Right lobe of liver (tissue), 6 donors: ENCODE measurements at regions not wholly inside any gene's neighbourhood (a gene's known extent, or its start where the extent isn't known, plus 50 kb on each side); places are given as distances from the start of the nearest gene placed in this dataset.

Experiments
- ATAC-seq, 4 donors: fragments of 200-7000 bp; cut with Tn5 transposase; one replicate each; pipeline ENCODE4 v1.9.1; 2020; ENCODE audit warnings: mild to moderate bottlenecking in 4 of 4, moderate library complexity in 4 of 4
- DNase-seq, 3 donors: peaks; one replicate each; pipeline ENCODE4 v3.0.0-alpha.2; 2020
- H3K27ac ChIP-seq, 3 donors: fragments of 200-600 bp; one replicate each; pipeline ENCODE4 v1.8.0; 2022
- H3K27me3 ChIP-seq, 2 donors: fragments of 200-600 bp; one replicate each; pipeline ENCODE4 v1.8.0; 2022
- H3K36me3 ChIP-seq, 4 donors: fragments of 200-600 bp; sonication (generic) in 1 of 4; one replicate each; pipeline versions ENCODE4 v1.5.1 to v1.8.0; 2017 to 2022; ENCODE audit warnings: control low read depth in 1 of 4
- H3K4me1 ChIP-seq, 4 donors: fragments of 200-600 bp; sonication (generic) in 1 of 4; one replicate each; pipeline versions ENCODE4 v1.5.1 to v1.8.0; 2017 to 2022; ENCODE audit warnings: control low read depth in 1 of 4
- H3K4me3 ChIP-seq, 3 donors: fragments of 200-600 bp; one replicate each; pipeline ENCODE4 v1.8.0; 2022
- H3K9me3 ChIP-seq, 4 donors: fragments of 200-600 bp; sonication (generic) in 1 of 4; one replicate each; pipeline versions ENCODE4 v1.5.1 to v1.8.0; 2017 to 2022; ENCODE audit warnings: control low read depth in 1 of 4
- CTCF ChIP-seq, 4 donors: fragments of 200-600 bp in 3 of 4; fragments of 450-650 bp in 1 of 4; IDR thresholded peaks; one replicate each; pipeline versions ENCODE4 v1.5.1 to v1.8.0; 2016 to 2022; ENCODE audit warnings: antibody characterized with exemption in 4 of 4, mild to moderate bottlenecking in 2 of 4
- POLR2A ChIP-seq: fragments of 450-650 bp; IDR thresholded peaks from one replicate; pipeline ENCODE4 v1.6.1; 2017; ENCODE audit warnings: antibody characterized with exemption, mild to moderate bottlenecking
- WGBS: methylation state at CpG from one replicate; pipeline ENCODE4 v1.1.6; 2018; ENCODE audit warnings: low coverage, low lambda C conversion rate; ENCODE audit not compliant: insufficient coverage; ENCODE audit errors: missing lambda C conversion rate; 5-methylcytosine and 5-hydroxymethylcytosine counted together
- intact Hi-C, 2 donors: fragments of 100-400 bp; cut with DNase I; formaldehyde crosslinking; loops; one replicate each; pipeline versions ENCODE4 v1.11.2 to v1.14.1; 2022
- donor health status: DM: no; HTN: yes; CAD: no.
- donor health status: DM: no; HTN: no; CAD: no.
- donor health status: DM: no; HTN: no; CAD: no.
- donor health status: DM: no; HTN: yes; CAD: no.
- donor health status: DM: no; HTN: yes; CAD: no.

- intact Hi-C loops = no loop called here
- Histone ChIP-seq H3K27ac (no peak overlapping the region), H3K9me3 (no peaks in the 10 kb centered on the region), H3K36me3 (no peaks in the 10 kb centered on the region), H3K27me3 (no peaks in the 10 kb centered on the region), H3K4me1 (no peaks in the 10 kb centered on the region), H3K4me3 (no peak overlapping the region)
- 46% methylated on average over 5 of the region's 5 CpGs for WGBS
- no peak for DNase-seq
- ATAC-seq = no peak
- TF ChIP-seq CTCF (IDR thresholded peaks at IDR 0.05) (no peak), POLR2A (no peak)
Observed at GRCh38 chr1:61568460-61569302, 156.3 kb downstream of the TM2D1 start.

DNA sequence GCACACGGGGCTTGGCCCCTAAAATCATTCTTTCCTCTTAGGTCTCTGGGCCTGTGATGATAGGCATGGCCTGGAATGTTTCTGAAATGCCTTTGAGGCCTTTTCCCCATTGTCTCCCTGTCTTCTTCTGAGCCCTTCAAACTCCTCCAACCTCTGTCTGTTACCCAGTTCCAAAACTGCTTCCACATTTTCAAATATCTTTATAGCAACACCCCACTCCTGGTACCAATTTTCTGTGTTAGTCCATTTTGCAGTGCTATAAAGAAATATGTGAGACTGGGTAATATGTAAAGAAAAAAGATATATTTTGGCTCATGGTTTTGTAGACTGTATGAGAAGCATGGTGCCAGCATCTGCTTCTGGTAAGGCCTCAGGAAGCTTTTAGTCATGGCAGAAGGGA lies 158.8 kb downstream of the TM2D1 start:
- DNase-seq = no peak
- no CpG with 5 or more reads among the region's 1 CpG for WGBS
- H3K4me1 ChIP-seq = no peaks in the 10 kb centered on the region

DNA sequence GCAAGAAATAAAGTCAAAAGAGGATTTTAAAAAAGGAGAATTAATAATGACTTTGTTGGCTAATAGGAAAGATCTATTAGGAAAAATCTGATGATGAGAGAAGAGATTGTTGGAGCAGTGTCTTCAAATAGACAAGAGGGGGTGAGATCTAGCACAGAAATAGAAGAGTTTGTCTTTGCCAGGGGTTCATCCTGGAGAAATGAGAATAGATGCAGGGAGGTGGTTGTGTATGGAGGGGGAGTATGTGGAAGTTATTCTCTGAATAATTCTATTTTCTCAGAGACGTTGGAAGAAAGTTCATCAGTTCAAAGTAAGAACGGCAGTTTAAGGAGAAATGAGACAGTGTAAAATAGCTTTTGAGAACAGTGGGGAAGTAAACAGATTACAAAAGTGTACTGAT lies 161.3 kb downstream of the TM2D1 start:
- Histone ChIP-seq H3K9me3 (no peaks in the 10 kb centered on the region), H3K27ac (no peak overlapping the region), H3K36me3 (no peaks in the 10 kb centered on the region), H3K4me1 (no peaks in the 10 kb centered on the region), H3K4me3 (no peak overlapping the region), H3K27me3 (no peaks in the 10 kb centered on the region)
- TF ChIP-seq CTCF (IDR thresholded peaks at IDR 0.05) (no peak), POLR2A (no peak)
- DNase-seq (no peak), ATAC-seq (no peak)
- intact Hi-C loops = no loop called here
- 33% methylated on average over 2 of the region's 2 CpGs for WGBS

More for the DNA sequence above, 158.8 kb downstream of the TM2D1 start:
- Histone ChIP-seq H3K27me3 (no peaks in the 10 kb centered on the region), H3K36me3 (no peaks in the 10 kb centered on the region), H3K9me3 (no peaks in the 10 kb centered on the region), H3K4me3 (no peak overlapping the region), H3K27ac (no peak overlapping the region)
- ATAC-seq = no peak
- intact Hi-C loops = no loop called here
- no peak for TF ChIP-seq POLR2A
- TF ChIP-seq CTCF (IDR thresholded peaks at IDR 0.05) = no peak

DNA sequence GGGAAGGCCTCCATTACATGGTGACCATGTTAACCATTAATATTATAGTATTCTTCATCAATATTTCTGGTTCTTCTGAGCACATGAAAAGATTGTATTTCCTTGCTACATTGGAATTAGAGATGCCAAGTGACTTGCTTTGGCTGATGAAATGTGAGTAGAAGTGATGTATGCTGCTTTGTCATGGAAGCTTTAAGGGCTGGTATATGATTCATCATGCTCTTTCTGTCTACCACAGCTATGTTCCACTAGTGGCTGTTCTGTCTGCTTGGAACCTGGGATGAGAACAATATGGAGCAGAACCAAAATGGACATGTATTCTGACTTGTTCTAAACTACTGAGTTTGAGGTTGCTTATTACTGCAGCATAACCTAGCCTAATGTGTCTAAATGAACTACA lies 163.3 kb downstream of the TM2D1 start:
- TF ChIP-seq POLR2A = no peak
- no peak for TF ChIP-seq CTCF (IDR thresholded peaks at IDR 0.05)
- Histone ChIP-seq H3K27ac (no peak overlapping the region), H3K36me3 (no peaks in the 10 kb centered on the region), H3K27me3 (no peaks in the 10 kb centered on the region), H3K4me1 (no peaks in the 10 kb centered on the region), H3K9me3 (no peaks in the 10 kb centered on the region), H3K4me3 (no peak overlapping the region)
- intact Hi-C loops = no loop called here
- DNase-seq = no peak
- no peak for ATAC-seq

GRCh38 chr1:61560385-61560784 lies 164.6 kb downstream of the TM2D1 start:
- 42% methylated on average over 2 of the region's 2 CpGs for WGBS

More at GRCh38 chr1:61560385-61560784, 164.6 kb downstream of the TM2D1 start:
- no peak overlapping the region for H3K27ac ChIP-seq
- ATAC-seq = no peak
- TF ChIP-seq CTCF (IDR thresholded peaks at IDR 0.05) (no peak), POLR2A (no peak)
- no peak overlapping the region for H3K4me3 ChIP-seq
- DNase-seq = no peak
- no peaks in the 10 kb centered on the region for H3K4me1 ChIP-seq
- no peaks in the 10 kb centered on the region for H3K36me3 ChIP-seq
- intact Hi-C loops = no loop called here
- no peaks in the 10 kb centered on the region for H3K9me3 ChIP-seq
- H3K27me3 ChIP-seq = no peaks in the 10 kb centered on the region
